SK-N-SH (cell line): ENCODE measurements at regions not wholly inside any gene's neighbourhood (a gene's known extent, or its start where the extent isn't known, plus 50 kb on each side); places are given as distances from the start of the nearest gene placed in this dataset.

Experiments used
- CTCF ChIA-PET: fragments of 300-600, 350-600 bp; formaldehyde crosslinking; extraction: SDS; loops from one replicate; lab custom pipeline; 2021; lab: Yijun Ruan, JAX
- POLR2A ChIA-PET: fragments of 350-600 bp; sonication (Branson Sonifier 250); formaldehyde crosslinking; extraction: SDS; loops from one replicate; lab custom pipeline; 2020; ENCODE audit warnings: antibody characterized with exemption, inconsistent platforms; lab: Yijun Ruan, JAX
- DNase-seq: peaks from one replicate; pipeline ENCODE4 v3.0.0; 2012
- H2AFZ ChIP-seq: fragments of 200-600 bp; sonication (generic); 2 replicates; pipeline ENCODE4 v1.8.1; 2016; ENCODE audit warnings: antibody characterized with exemption, mild to moderate bottlenecking, low read depth
- H3F3A ChIP-seq: fragments of 200-600 bp; sonication (generic); replicated peaks from 2 replicates; pipeline ENCODE3; 2016; ENCODE audit warnings: antibody characterized with exemption, mild to moderate bottlenecking; ENCODE audit not compliant: insufficient read depth
- H3K27ac ChIP-seq, 2 experiments: fragments of 200-500 bp in 1 of 2; fragments of 200-600 bp in 1 of 2; sonication (Bioruptor generic) in 1 of 2; sonication (generic), shearing (Covaris generic) in 1 of 2; 2 replicates each; pipeline versions ENCODE4 v1.5.1 to v1.6.1; 2014 to 2016; ENCODE audit warnings: low read depth in 2 of 2, inconsistent platforms in 1 of 2, low read length in 1 of 2, mild to moderate bottlenecking in 1 of 2, mixed read lengths in 1 of 2
- H3K27me3 ChIP-seq: fragments of 200-600 bp; sonication (generic), shearing (Covaris generic); 2 replicates; pipeline ENCODE4 v1.6.1; 2016; ENCODE audit warnings: mixed run types; ENCODE audit not compliant: insufficient read depth
- H3K36me3 ChIP-seq, 2 experiments: fragments of 200-500 bp in 1 of 2; fragments of 200-600 bp in 1 of 2; sonication (Bioruptor generic) in 1 of 2; sonication (generic) in 1 of 2; replicated peaks in 1 of 2; 2 replicates each; pipeline versions ENCODE3 to v1.5.1; 2014 to 2016; ENCODE audit warnings: low read length in 1 of 2, mild to moderate bottlenecking in 1 of 2; ENCODE audit not compliant: insufficient read depth in 2 of 2, control insufficient read depth in 1 of 2
- H3K4me1 ChIP-seq, 2 experiments: fragments of 200-500 bp in 1 of 2; fragments of 200-600 bp in 1 of 2; sonication (Bioruptor generic) in 1 of 2; sonication (generic), shearing (Covaris generic) in 1 of 2; 2 replicates each; pipeline versions ENCODE4 v1.5.1 to v1.6.1; 2014 to 2016; ENCODE audit warnings: low read depth in 1 of 2, low read length in 1 of 2, mixed run types in 1 of 2; ENCODE audit not compliant: insufficient read depth in 2 of 2, control insufficient read depth in 1 of 2
- H3K4me2 ChIP-seq: fragments of 200-600 bp; sonication (generic), shearing (Covaris generic); 2 replicates; pipeline ENCODE4 v1.6.1; 2017; ENCODE audit warnings: mixed run types
- H3K4me3 ChIP-seq, 2 experiments: fragments of 200-500 bp in 1 of 2; fragments of 200-600 bp in 1 of 2; sonication (Bioruptor generic) in 1 of 2; sonication (generic), shearing (Covaris generic) in 1 of 2; 2 replicates each; pipeline versions ENCODE4 v1.5.1 to v1.8.1; 2014 to 2016; ENCODE audit warnings: low read depth in 2 of 2, inconsistent platforms in 1 of 2, low read length in 1 of 2, mild to moderate bottlenecking in 1 of 2, mixed read lengths in 1 of 2, moderate library complexity in 1 of 2
- H3K79me2 ChIP-seq: fragments of 200-600 bp; sonication (generic); 2 replicates; pipeline ENCODE4 v1.8.1; 2017; ENCODE audit warnings: mild to moderate bottlenecking; ENCODE audit not compliant: insufficient read depth
- H3K9ac ChIP-seq: fragments of 200-600 bp; sonication (generic); 2 replicates; pipeline ENCODE4 v1.6.1; 2017; ENCODE audit warnings: mixed run types
- H3K9me2 ChIP-seq: fragments of 200-600 bp; sonication (generic); 2 replicates; pipeline ENCODE4 v1.6.1; 2017; ENCODE audit warnings: mixed run types
- H3K9me3 ChIP-seq: fragments of 200-600 bp; sonication (generic); 2 replicates; pipeline ENCODE4 v1.6.1; 2017; ENCODE audit warnings: mixed run types, mild to moderate bottlenecking, moderate library complexity
- H4K20me1 ChIP-seq: fragments of 200-600 bp; sonication (generic); 2 replicates; pipeline ENCODE4 v1.6.1; 2017; ENCODE audit warnings: mild to moderate bottlenecking, mixed run types; ENCODE audit not compliant: insufficient read depth
- ELF1 ChIP-seq: IDR thresholded peaks from 2 replicates; pipeline ENCODE4 v1.4.0; 2012
- FOXM1 ChIP-seq: IDR thresholded peaks from 2 replicates; pipeline ENCODE4 v1.4.0; 2012; ENCODE audit warnings: low read depth, mild to moderate bottlenecking
- GABPA ChIP-seq: IDR thresholded peaks from 2 replicates; pipeline ENCODE4 v1.4.0; 2012; ENCODE audit warnings: low read depth, mild to moderate bottlenecking
- GATA2 ChIP-seq: sonication (generic); formaldehyde crosslinking; IDR thresholded peaks from 2 replicates; pipeline ENCODE4 v1.5.0; 2020; ENCODE audit warnings: mild to moderate bottlenecking, missing genetic modification reagents
- JUND ChIP-seq: IDR thresholded peaks from 2 replicates; pipeline ENCODE4 v1.4.0; 2012
- MEF2A ChIP-seq: IDR thresholded peaks from 2 replicates; pipeline ENCODE4 v1.4.0; 2012; ENCODE audit warnings: low read depth, borderline replicate concordance
- NFIC ChIP-seq: IDR thresholded peaks from 2 replicates; pipeline ENCODE4 v1.4.0; 2012; ENCODE audit warnings: borderline replicate concordance
- POLR2AphosphoS5 ChIP-seq: IDR thresholded peaks from 2 replicates; pipeline ENCODE4 v1.6.1; 2012; ENCODE audit warnings: low read depth, low read length
- RAD21 ChIP-seq: IDR thresholded peaks from 2 replicates; pipeline ENCODE4 v1.6.1; 2012; ENCODE audit warnings: mild to moderate bottlenecking, low read length
- RFX5 ChIP-seq: IDR thresholded peaks from 2 replicates; pipeline ENCODE4 v1.6.1; 2012; ENCODE audit warnings: mild to moderate bottlenecking, improper control_type of control experiment, low read length
- SIN3A ChIP-seq: IDR thresholded peaks from 2 replicates; pipeline ENCODE4 v1.6.1; 2012; ENCODE audit warnings: low read depth, mild to moderate bottlenecking, low read length, moderate library complexity, borderline replicate concordance
- SMC3 ChIP-seq: IDR thresholded peaks from 2 replicates; pipeline ENCODE4 v1.6.1; 2012; ENCODE audit warnings: low read depth, low read length, improper control_type of control experiment
- TAF1 ChIP-seq: IDR thresholded peaks from 2 replicates; pipeline ENCODE4 v1.6.1; 2012; ENCODE audit warnings: low read depth, mild to moderate bottlenecking, low read length, moderate library complexity, borderline replicate concordance
- TCF12 ChIP-seq: IDR thresholded peaks from 2 replicates; pipeline ENCODE4 v1.4.0; 2012
- WGBS: methylation state at CpG from one replicate; pipeline ENCODE4 v1.1.6; 2017; ENCODE audit warnings: low lambda C conversion rate; 5-methylcytosine and 5-hydroxymethylcytosine counted together
- TF ChIP-seq, protein P1 (sequence below): fragments of 150-350 bp; IDR thresholded peaks from 2 replicates; pipeline ENCODE4 v1.6.1; 2016; ENCODE audit warnings: mild to moderate bottlenecking, low read depth, low read length
- TF ChIP-seq, protein P2 (sequence below): IDR thresholded peaks from 2 replicates; pipeline ENCODE4 v1.4.0; 2012; ENCODE audit warnings: low read depth
- TF ChIP-seq, protein P3 (sequence below): IDR thresholded peaks from 2 replicates; pipeline ENCODE4 v1.6.1; 2012; ENCODE audit warnings: mild to moderate bottlenecking, low read depth, low read length, moderate library complexity
- TF ChIP-seq, protein P4 (sequence below): fragments of 200-600 bp; sonication (generic); IDR thresholded peaks from 2 replicates; pipeline ENCODE4 v1.6.1; 2017; ENCODE audit warnings: antibody characterized with exemption, mild to moderate bottlenecking, moderate library complexity
- TF ChIP-seq, protein P5 (sequence below): IDR thresholded peaks from 2 replicates; pipeline ENCODE4 v1.4.0; 2012; ENCODE audit warnings: low read depth, borderline replicate concordance
- TF ChIP-seq, protein P6 (sequence below): IDR thresholded peaks from 2 replicates; pipeline ENCODE4 v1.4.0; 2012; ENCODE audit warnings: low read depth, borderline replicate concordance

DNA sequence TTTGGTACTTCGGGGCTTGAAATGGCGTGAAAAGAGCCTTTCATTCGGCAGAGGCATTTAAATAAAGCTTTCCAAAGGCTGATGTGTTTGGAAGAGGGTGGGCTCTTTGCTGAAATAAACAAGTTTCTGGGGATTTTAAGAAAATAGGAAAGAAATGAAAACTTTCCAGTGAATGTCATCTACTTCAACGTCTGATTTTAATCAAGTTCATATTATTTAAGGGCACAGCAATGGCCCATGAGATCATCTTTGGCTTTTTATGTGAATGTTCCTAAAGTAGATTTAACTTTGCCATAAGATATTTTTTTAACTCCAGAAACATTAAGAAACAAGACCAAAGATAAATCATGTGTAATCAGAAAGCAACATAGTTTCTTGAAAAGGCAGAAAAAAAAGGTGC lies 69.8 kb upstream of the TTC29 start:
- Histone ChIP-seq H3K27me3 (no peaks in the 10 kb centered on the region; the same call in 1 of the 2 replicates), H3K9me2 (no peaks in the 10 kb centered on the region), H3K27ac (no peak overlapping the region), H3K4me1 (no peaks in the 10 kb centered on the region; a peak in 2 of 4 replicates), H3K4me3 (no peak overlapping the region), H3K9ac (no peak overlapping the region), H3K4me2 (no peak overlapping the region), H3F3A (no peaks in the 10 kb centered on the region), H3K9me3 (no peaks in the 10 kb centered on the region), H4K20me1 (no peaks in the 10 kb centered on the region), H3K36me3 (no peaks in the 10 kb centered on the region), H2AFZ (no peak overlapping the region), H3K79me2 (no peaks in the 10 kb centered on the region)
- no peak for TF ChIP-seq GABPA
- ChIA-PET CTCF (interaction anchor here (0.5 to 2.8 kb wide), 4 partner anchors 65 to 611 kb away, joined by 3 to 23 read pairs (median 3); no protein-coding TSS in a partner anchor), POLR2A (no interaction called here)
- no peak for DNase-seq
- WGBS, result 68% methylated on average over 4 of the region's 4 CpGs

DNA sequence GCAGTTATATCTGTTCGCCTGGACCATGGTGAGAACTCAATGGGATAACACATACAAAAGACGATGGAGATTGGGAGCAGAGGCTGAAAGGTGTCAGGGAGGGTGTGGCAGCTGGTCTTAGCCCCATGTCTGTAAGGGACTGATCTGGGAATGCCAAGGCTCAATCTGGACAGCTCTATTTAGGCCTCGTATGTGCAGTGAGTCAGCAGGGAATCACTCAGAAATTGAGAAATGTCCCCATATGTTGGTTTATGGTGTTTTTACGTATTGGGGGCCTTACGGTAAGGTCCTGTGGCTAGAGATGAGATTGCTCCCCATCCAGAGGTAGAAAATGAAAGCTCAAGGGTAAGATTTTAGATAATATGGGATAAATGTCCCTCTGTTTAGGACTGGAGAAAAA lies 71.4 kb upstream of the TTC29 start:
- Histone ChIP-seq H2AFZ (no peak overlapping the region), H3K27me3 (no peaks in the 10 kb centered on the region), H3K9me3 (no peaks in the 10 kb centered on the region), H3K4me3 (no peak overlapping the region), H3K4me1 (no peaks in the 10 kb centered on the region; a peak in 2 of 4 replicates), H3K9me2 (no peaks in the 10 kb centered on the region), H3K4me2 (no peak overlapping the region), H3K36me3 (no peaks in the 10 kb centered on the region), H3F3A (no peaks in the 10 kb centered on the region), H4K20me1 (no peaks in the 10 kb centered on the region), H3K9ac (no peak overlapping the region), H3K27ac (no peak overlapping the region), H3K79me2 (no peaks in the 10 kb centered on the region)
- 58% methylated on average over 5 of the region's 5 CpGs for WGBS
- POLR2A ChIA-PET, result no interaction called here
- CTCF ChIA-PET, result interaction anchor here (0.5 to 5.7 kb wide), 2 partner anchors 20 to 80 kb away, joined by 3 to 100 read pairs; no protein-coding TSS in a partner anchor
- TF ChIP-seq ELF1 (no peak), MEF2A (no peak), SMC3 (no peak), FOXM1 (no peak), RFX5 (no peak), GABPA (no peak), POLR2AphosphoS5 (no peak), GATA2 (no peak), TCF12 (no peak), RAD21 (no peak), NFIC (no peak), SIN3A (no peak), JUND (no peak), TAF1 (no peak)
- TF ChIP-seq, protein P1, sequence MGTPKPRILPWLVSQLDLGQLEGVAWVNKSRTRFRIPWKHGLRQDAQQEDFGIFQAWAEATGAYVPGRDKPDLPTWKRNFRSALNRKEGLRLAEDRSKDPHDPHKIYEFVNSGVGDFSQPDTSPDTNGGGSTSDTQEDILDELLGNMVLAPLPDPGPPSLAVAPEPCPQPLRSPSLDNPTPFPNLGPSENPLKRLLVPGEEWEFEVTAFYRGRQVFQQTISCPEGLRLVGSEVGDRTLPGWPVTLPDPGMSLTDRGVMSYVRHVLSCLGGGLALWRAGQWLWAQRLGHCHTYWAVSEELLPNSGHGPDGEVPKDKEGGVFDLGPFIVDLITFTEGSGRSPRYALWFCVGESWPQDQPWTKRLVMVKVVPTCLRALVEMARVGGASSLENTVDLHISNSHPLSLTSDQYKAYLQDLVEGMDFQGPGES, result no peak
- TF ChIP-seq, protein P2, sequence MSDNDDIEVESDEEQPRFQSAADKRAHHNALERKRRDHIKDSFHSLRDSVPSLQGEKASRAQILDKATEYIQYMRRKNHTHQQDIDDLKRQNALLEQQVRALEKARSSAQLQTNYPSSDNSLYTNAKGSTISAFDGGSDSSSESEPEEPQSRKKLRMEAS, result no peak
- TF ChIP-seq, protein P3, sequence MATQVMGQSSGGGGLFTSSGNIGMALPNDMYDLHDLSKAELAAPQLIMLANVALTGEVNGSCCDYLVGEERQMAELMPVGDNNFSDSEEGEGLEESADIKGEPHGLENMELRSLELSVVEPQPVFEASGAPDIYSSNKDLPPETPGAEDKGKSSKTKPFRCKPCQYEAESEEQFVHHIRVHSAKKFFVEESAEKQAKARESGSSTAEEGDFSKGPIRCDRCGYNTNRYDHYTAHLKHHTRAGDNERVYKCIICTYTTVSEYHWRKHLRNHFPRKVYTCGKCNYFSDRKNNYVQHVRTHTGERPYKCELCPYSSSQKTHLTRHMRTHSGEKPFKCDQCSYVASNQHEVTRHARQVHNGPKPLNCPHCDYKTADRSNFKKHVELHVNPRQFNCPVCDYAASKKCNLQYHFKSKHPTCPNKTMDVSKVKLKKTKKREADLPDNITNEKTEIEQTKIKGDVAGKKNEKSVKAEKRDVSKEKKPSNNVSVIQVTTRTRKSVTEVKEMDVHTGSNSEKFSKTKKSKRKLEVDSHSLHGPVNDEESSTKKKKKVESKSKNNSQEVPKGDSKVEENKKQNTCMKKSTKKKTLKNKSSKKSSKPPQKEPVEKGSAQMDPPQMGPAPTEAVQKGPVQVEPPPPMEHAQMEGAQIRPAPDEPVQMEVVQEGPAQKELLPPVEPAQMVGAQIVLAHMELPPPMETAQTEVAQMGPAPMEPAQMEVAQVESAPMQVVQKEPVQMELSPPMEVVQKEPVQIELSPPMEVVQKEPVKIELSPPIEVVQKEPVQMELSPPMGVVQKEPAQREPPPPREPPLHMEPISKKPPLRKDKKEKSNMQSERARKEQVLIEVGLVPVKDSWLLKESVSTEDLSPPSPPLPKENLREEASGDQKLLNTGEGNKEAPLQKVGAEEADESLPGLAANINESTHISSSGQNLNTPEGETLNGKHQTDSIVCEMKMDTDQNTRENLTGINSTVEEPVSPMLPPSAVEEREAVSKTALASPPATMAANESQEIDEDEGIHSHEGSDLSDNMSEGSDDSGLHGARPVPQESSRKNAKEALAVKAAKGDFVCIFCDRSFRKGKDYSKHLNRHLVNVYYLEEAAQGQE, result no peak
- TF ChIP-seq, protein P4, sequence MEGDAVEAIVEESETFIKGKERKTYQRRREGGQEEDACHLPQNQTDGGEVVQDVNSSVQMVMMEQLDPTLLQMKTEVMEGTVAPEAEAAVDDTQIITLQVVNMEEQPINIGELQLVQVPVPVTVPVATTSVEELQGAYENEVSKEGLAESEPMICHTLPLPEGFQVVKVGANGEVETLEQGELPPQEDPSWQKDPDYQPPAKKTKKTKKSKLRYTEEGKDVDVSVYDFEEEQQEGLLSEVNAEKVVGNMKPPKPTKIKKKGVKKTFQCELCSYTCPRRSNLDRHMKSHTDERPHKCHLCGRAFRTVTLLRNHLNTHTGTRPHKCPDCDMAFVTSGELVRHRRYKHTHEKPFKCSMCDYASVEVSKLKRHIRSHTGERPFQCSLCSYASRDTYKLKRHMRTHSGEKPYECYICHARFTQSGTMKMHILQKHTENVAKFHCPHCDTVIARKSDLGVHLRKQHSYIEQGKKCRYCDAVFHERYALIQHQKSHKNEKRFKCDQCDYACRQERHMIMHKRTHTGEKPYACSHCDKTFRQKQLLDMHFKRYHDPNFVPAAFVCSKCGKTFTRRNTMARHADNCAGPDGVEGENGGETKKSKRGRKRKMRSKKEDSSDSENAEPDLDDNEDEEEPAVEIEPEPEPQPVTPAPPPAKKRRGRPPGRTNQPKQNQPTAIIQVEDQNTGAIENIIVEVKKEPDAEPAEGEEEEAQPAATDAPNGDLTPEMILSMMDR, result no peak
- TF ChIP-seq, protein P5, sequence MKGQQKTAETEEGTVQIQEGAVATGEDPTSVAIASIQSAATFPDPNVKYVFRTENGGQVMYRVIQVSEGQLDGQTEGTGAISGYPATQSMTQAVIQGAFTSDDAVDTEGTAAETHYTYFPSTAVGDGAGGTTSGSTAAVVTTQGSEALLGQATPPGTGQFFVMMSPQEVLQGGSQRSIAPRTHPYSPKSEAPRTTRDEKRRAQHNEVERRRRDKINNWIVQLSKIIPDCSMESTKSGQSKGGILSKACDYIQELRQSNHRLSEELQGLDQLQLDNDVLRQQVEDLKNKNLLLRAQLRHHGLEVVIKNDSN, result no peak
- TF ChIP-seq, protein P6, sequence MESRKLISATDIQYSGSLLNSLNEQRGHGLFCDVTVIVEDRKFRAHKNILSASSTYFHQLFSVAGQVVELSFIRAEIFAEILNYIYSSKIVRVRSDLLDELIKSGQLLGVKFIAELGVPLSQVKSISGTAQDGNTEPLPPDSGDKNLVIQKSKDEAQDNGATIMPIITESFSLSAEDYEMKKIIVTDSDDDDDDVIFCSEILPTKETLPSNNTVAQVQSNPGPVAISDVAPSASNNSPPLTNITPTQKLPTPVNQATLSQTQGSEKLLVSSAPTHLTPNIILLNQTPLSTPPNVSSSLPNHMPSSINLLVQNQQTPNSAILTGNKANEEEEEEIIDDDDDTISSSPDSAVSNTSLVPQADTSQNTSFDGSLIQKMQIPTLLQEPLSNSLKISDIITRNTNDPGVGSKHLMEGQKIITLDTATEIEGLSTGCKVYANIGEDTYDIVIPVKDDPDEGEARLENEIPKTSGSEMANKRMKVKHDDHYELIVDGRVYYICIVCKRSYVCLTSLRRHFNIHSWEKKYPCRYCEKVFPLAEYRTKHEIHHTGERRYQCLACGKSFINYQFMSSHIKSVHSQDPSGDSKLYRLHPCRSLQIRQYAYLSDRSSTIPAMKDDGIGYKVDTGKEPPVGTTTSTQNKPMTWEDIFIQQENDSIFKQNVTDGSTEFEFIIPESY, result no peak
- DNase-seq, result no peak
